ENCODE measurements at regions not wholly inside any gene's neighbourhood (a gene's known extent, or its start where the extent isn't known, plus 50 kb on each side); places are given as distances from the start of the nearest gene placed in this dataset.

DNA sequence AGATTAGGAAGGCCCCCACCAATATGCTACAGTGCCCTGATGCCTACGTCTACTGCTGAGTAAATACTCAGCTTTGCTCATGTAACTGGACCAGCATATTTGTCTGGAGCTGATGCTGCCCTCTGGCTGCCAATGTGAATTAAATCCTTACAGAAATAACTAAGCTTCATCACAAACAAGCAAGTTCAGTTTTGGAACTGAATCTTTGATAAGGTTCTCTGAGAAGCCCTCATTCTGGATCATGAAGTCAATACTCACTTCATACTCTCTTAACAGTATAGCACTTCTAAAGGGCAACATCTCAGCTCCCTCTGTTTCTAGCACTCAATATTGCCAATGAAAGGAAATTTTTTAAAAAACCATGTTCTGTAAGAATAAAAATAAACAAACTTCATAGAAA, 246.7 kb downstream of the ETV1 start:
- ATAC-seq (peak; percentile 61), DNase-seq (ENCODE audit: low read depth, low spot score) (no peak), FAIRE-seq (no peak)
- POLR2A ChIA-PET: no interaction called here
- H3K9me3 ChIP-seq (replicated peaks; ENCODE audit: control insufficient read depth, insufficient read depth, low read length): no peaks in the 10 kb centered on the region
- BruUV-seq (replicated peaks): no TSS peak
- H3K79me2 ChIP-seq (ENCODE audit: control insufficient read depth, insufficient read depth, low read length): no peaks in the 10 kb centered on the region
- no peak overlapping the region for H2AFZ ChIP-seq (ENCODE audit: control insufficient read depth, low read depth, low read length)
- no peak overlapping the region for H3K9ac ChIP-seq (ENCODE audit: control insufficient read depth, insufficient read depth, low read length)
- H3K4me2 ChIP-seq (ENCODE audit: control insufficient read depth, insufficient read depth): no peak overlapping the region
- SMC1A ChIA-PET (ENCODE audit: uncharacterized antibody, unreplicated experiment): interaction anchor here (0.7 to 2.1 kb wide), 5 partner anchors 17 to 949 kb away, joined by 3 to 6 read pairs (median 3); no protein-coding TSS in a partner anchor
- in situ Hi-C loops (cut with MboI) (loop anchor here (25.0 kb wide), 1 partner anchor 456 kb away; no protein-coding TSS in a partner anchor), intact Hi-C loops (cut with micrococcal nuclease; ENCODE audit: unreplicated experiment) (loop anchor here (5.0 kb wide), 2 partner anchors 216 to 461 kb away; no protein-coding TSS in a partner anchor)
- TF ChIP-seq SP1 (IDR thresholded peaks at IDR 0.05; ENCODE audit: low read depth, low read length) (no peak), NR2C2 (IDR thresholded peaks at IDR 0.05; ENCODE audit: borderline replicate concordance, control insufficient read depth, insufficient read length, low read depth) (no peak), ETV6 (conservative IDR thresholded peaks at IDR 0.05 in 1 of 2, IDR thresholded peaks at IDR 0.05 in 1 of 2; ENCODE audit: borderline replicate concordance in 1 of 2, low read depth in 1 of 2) (no peak), RAD21 (IDR thresholded peaks at IDR 0.05; ENCODE audit: insufficient read depth, low read depth, low read length) (peak; percentile 17; the same call in 1 of the 2 replicates), CBFB (IDR thresholded peaks at IDR 0.05; ENCODE audit: low read depth) (no peak), ZNF207 (IDR thresholded peaks at IDR 0.05; ENCODE audit: borderline replicate concordance) (no peak), SMC3 (IDR thresholded peaks at IDR 0.05; ENCODE audit: borderline replicate concordance, low read length) (peak; percentile 18; the same call in 1 of the 2 replicates)
- TF ChIP-seq, protein P1, sequence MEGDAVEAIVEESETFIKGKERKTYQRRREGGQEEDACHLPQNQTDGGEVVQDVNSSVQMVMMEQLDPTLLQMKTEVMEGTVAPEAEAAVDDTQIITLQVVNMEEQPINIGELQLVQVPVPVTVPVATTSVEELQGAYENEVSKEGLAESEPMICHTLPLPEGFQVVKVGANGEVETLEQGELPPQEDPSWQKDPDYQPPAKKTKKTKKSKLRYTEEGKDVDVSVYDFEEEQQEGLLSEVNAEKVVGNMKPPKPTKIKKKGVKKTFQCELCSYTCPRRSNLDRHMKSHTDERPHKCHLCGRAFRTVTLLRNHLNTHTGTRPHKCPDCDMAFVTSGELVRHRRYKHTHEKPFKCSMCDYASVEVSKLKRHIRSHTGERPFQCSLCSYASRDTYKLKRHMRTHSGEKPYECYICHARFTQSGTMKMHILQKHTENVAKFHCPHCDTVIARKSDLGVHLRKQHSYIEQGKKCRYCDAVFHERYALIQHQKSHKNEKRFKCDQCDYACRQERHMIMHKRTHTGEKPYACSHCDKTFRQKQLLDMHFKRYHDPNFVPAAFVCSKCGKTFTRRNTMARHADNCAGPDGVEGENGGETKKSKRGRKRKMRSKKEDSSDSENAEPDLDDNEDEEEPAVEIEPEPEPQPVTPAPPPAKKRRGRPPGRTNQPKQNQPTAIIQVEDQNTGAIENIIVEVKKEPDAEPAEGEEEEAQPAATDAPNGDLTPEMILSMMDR (IDR thresholded peaks at IDR 0.05 in 2 of 3, conservative IDR thresholded peaks at IDR 0.05 in 1 of 3; ENCODE audit: control insufficient read depth in 2 of 3, extremely low read depth in 1 of 3, insufficient read depth in 1 of 3, low read depth in 3 of 3, low read length in 3 of 3): peak in 1 of 3 experiments; percentile 39; a peak in 1 of 6 replicates
- 15% methylated on average over 1 of the region's 1 CpG for WGBS (ENCODE audit: insufficient coverage, insufficient replicate concordance, low lambda C conversion rate, missing lambda C conversion rate)
- no peak overlapping the region for H3K4me3 ChIP-seq
- CTCF ChIA-PET: interaction anchor here (0.6 to 4.1 kb wide), 12 partner anchors 9 to 1218 kb away, joined by 3 to 41 read pairs (median 4); no protein-coding TSS in a partner anchor
- no peaks in the 10 kb centered on the region for H3K36me3 ChIP-seq (ENCODE audit: control insufficient read depth in 2 of 2, insufficient read depth in 2 of 2, low read length in 1 of 2)
- H3K27me3 ChIP-seq (replicated peaks in 1 of 2; ENCODE audit: control insufficient read depth in 2 of 2, insufficient read depth in 2 of 2, low read length in 1 of 2): no peaks in the 10 kb centered on the region
- no peak overlapping the region for H3K27ac ChIP-seq (ENCODE audit: control insufficient read depth, insufficient read depth)
- no peaks in the 10 kb centered on the region for H3K4me1 ChIP-seq (ENCODE audit: control insufficient read depth, insufficient read depth, low read length)
- H4K20me1 ChIP-seq (ENCODE audit: control insufficient read depth, insufficient read depth): no peaks in the 10 kb centered on the region
- RAD21 ChIA-PET (ENCODE audit: unreplicated experiment): interaction anchor here (0.8 to 1.1 kb wide), 2 partner anchors 461 to 1104 kb away, joined by 3 to 4 read pairs; no protein-coding TSS in a partner anchor

All from GM12878 (cell line).